ENCODE measurements at regions not wholly inside any gene's neighbourhood (a gene's known extent, or its start where the extent isn't known, plus 50 kb on each side); places are given as distances from the start of the nearest gene placed in this dataset.

GRCh38 chr1:29657816-29658215 is 421.5 kb downstream of the PTPRU start:
- no peak for DNase-seq

GRCh38 chr1:29655945-29656850 is 419.9 kb downstream of the PTPRU start:
- DNase-seq = no peak

DNA sequence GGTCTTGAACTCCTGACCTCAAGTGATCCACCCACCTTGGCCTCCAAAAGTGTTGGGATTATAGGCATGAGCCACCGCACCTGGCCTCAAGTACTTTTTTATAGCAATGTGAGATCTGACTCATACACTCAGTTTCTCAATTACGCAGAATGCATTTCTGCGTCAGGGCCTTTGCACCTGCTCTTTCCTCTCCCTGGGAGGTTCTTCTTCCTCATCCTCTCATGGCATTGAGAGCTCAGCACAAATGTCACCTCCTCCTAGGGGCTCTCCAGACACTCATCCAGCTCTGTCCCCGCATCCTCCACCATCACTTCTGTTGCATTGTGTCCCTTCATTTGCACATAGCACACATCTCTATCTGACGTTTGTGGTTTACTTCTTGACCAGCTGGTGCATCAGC is 418.8 kb downstream of the PTPRU start:
- no peak for DNase-seq

DNA sequence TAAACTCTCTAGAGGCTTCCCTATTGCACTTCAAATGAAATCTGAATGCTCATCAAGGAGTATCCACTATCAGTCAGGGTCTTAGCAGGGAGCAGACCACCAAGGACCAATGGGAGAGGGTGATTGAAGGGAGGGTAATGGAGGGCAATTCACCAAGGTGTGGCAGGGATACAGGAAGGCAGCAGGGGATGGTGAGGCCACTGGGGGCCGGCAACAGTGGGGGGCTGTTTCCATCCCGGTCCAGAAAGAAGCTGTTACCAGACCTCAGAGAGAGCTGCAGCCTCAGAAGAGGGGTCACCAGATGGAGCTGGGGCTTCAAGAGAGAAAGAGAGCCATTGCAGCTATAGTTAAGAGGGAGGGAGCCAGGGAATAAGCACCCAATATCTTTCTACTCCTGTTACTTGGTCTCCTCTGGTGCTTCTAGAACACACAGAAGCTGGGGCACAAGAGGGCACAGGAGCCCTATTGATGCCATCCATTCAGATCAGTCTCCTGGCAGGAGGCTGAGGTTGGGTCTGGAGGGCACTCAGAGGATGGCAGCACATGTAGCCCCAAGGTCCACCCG is 417.6 kb downstream of the PTPRU start:
- DNase-seq = no peak

DNA sequence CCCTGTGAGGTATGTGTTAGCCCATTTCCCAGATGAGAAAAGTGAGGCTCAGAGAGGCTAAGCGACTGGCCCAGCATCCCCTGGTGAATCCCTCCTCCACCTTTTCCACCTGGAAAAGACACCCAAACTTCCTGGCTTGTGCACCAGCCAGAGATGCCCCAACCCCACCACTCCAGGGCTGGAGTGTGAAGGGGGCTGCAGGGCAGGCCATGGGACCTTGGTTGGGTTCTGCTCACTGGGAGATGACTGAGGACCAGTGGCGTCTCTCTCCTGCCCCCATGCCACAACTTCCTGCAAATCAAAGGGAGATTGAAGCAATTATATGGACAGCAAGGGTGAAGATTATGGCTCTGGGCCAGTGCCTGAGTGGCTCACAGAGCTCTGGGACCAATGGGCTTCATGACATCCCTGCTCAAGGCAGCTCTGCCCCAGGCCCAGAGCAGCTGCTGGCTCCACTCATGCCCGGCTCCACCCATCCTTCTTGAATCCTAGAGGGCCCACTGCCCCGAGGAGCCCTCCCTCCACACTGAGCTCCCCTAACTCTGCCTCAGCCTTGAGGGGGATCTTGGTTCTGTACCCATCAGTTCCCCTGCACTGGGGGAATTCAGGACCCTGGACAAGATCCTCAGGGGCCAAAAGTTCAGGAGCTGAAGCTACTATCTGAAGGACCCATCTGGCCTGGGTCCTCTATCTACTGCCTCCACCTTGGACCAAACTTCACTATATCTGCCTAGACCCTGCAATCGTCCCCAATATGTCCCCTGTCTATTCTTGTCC is 416.9 kb downstream of the PTPRU start:
- DNase-seq = no peak

GRCh38 chr1:29651684-29652665 is 415.7 kb downstream of the PTPRU start:
- no peak for DNase-seq

- DNase-seq = no peak
Observed at GRCh38 chr1:29651246-29651645, 414.9 kb downstream of the PTPRU start.

GRCh38 chr1:29650476-29650875 is 414.2 kb downstream of the PTPRU start:
- DNase-seq = no peak

DNA sequence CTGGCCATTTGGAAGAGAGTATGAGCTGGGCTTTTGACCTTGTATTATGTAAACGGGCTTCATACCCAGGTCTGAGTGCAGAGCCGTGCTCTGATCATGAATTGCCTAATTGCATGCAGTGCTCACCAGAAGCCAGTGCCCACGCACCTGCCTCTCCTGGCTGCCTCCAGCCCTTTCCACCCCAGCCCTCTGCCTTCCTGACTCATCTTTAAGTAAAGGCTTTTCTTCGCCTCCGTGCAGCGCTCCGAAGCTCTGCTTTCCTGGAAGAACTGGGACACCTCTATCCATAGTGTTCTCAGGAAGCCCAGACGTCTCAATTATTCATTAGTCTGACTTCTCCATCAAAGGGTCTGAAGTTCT is 413.7 kb downstream of the PTPRU start:
- DNase-seq = no peak

- no peak for DNase-seq
Observed at GRCh38 chr1:29649189-29650040, 413.1 kb downstream of the PTPRU start.

- DNase-seq = no peak
Observed at GRCh38 chr1:29648798-29649188, 412.5 kb downstream of the PTPRU start.

- no peak for DNase-seq
Observed at GRCh38 chr1:29648026-29648425, 411.7 kb downstream of the PTPRU start.

DNA sequence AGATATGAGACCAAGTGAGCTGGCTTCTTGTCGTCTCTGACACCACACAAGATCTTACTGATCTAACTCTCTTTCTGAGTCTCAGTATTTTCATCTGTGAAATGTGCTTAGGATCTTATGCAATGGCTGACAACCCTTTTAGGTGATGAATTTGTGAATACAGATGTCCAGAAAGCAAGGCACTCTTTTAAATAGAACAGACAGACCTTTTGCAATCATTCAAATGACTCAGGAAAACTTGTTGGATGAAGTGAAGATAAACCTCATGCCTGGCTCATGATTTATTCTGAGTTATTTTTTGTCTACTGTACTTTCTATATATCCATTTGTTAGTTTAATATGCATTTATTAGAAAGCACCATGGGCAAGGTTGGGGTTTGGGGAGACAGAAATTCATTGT is 411.3 kb downstream of the PTPRU start:
- no peak for DNase-seq

DNA sequence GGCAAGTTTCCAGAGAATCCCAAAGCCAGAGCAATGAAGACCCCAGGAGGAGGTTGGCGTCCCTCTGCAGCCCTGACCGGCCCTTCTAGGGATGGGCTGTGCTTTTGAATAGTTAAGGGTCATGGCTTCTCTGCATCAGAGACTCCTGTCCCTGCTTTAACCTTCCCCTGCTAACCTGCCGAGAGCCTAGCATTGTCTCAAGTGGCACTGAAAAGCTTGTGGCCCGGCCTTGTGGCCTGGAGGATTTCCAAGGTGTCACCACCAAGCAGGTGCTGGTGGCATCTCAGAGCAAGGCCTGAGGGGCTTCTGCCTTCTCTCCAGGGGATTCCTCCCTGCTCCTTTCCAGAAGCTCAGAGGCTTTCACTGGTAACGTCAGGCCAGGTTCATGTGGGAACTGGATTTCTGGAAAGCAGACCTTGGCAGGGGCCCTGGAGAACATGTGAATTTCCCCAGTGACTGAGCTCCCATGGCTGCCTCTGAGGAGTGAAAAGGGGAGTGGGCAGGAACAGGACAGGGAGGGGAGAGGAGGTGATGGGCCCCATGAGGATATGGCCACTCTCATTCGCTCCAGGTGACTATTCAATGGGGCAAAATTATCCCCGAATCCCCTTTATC is 409.9 kb downstream of the PTPRU start:
- DNase-seq = no peak

DNA sequence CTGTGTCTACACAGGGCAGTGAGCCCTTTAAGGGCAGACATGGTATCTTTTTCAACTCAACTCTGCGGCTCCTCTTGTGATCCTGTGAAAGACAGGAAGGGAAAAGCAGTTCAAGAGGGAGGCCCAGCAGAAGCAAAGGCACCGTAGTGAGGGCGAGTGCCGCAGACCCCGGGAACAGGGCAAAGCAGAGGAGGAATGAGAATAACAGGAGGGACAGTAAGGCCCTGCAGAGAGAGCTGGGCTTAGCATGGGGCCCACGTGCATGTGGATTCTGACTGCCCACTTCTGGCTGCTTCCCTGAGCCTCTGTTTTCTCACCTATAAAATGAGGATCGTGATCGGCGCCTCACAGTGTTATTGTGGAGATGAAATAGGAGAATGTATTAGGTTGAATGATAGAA is 409.3 kb downstream of the PTPRU start:
- no peak for DNase-seq

- DNase-seq = no peak
Observed at GRCh38 chr1:29644812-29645211, 408.5 kb downstream of the PTPRU start.

DNA sequence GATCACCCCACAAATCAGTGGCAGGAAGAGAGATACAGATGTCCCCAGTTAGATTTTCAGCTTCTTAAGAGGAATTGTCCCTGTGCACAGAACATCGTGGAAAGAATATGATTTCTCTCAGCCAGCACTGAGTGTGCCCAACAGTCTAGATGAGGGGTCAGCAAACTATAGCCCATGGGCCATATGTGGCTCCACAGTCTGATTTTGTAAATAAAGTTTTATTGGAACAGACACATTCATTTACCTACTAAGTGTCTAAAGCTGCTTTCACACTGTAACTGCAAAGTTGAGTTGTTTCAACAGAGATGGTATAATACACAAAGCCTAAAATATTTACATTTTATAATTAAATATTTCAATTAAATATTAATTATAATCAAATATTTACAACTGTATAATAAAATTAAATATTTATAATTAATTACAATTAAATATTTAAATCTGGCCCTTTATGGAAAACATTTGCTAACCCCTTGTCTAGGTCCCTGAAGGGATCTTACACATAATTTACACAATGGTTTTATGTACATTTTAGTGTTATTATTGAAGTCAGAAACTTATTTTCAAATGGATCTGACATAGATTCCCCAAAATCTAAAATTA is 407.6 kb downstream of the PTPRU start:
- DNase-seq = no peak

DNA sequence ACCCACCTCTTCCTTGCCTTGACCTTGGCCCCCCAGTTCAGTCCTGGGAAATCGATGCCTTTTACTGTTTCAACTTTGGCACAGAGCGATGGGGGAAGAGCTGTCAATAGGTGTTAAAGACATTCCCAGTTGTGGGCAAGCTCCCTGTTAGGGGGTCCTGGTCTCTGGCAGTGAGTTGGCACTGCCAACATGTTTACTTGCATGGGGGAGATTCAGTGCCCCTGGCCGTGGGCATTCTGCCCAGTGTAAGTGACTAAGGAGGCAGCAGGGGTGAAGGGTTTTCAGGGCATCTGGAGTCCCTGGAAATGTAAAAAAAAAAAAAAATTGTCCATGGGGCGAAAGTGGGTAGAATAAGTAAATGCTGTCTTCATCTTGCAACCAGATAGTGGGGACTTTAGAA is 407.0 kb downstream of the PTPRU start:
- DNase-seq = no peak

GRCh38 chr1:29642519-29642918 is 406.2 kb downstream of the PTPRU start:
- no peak for DNase-seq

DNA sequence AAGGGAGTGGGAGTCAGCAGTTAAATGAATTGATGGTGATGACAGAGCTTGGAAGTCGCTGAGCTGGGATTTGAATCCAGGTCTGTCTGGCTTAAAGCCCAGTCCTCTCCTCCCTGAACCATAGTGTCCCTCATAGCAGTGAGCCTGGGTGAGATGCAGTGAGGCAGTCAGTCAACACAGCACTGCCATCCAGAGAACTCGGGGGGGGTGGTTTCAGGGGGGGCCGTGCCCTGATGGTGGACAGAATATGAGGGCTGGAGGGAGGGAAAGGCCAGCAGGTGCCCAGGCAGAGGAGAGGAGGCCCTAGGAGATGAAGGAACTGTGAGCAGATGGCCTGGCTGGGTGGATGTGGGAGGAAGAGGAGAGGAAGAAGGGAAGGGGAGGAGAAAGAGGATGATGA is 405.6 kb downstream of the PTPRU start:
- no peak for DNase-seq

GRCh38 chr1:29640428-29640785 is 404.1 kb downstream of the PTPRU start:
- DNase-seq = no peak
